Occipital lobe (tissue), 1 donor: ENCODE measurements at regions not wholly inside any gene's neighbourhood (a gene's known extent, or its start where the extent isn't known, plus 50 kb on each side); places are given as distances from the start of the nearest gene placed in this dataset.
"Not testable (repeated sequence)": the region's sequence is repeated elsewhere in the genome, so short reads cannot be mapped to it uniquely, and the experiment has no call there.

ENCODE experiments used
- DNase-seq: peaks from one replicate; lab custom pipeline; 2025; lab: John Stamatoyannopoulos, UW

DNA sequence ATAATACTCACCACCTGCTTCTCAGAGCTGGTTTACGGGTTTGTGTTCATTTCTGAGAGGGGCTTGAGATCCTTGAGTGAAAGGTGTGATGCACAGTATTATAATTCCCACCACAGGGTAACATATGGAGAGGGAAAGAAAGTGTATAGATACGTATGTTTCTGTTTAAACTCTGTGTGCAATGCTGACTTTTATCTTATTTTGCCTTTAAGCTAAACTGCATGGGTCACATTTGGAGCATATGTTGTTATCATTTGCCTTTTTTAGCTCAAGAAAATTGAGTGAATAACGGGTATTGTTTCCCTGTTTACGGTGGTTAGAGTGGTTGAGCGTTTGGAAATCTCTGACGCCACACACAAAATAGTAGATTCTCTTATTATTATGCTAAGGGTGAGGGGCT, 191.1 kb upstream of the NFIA start:
- no peak for DNase-seq

DNA sequence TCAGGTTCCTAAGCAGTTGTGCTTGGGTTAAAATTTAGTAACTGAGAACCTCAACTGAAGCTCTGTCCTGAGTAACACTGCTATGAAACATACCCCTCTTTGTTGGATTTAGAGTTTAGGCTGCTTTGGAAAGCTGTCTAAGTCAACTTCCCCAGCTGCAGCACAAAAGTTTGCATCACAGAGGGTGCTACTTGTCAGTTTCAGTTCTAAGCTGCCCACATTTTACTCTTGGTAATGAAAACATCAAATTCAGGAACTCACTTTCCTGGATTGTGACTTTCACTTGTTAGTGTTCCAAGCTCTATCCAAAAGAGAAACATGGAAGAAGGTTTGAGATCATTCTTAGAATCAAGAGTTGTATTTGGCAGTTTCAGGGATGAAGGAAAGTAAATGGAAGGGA, 191.7 kb upstream of the NFIA start:
- no peak for DNase-seq

DNA sequence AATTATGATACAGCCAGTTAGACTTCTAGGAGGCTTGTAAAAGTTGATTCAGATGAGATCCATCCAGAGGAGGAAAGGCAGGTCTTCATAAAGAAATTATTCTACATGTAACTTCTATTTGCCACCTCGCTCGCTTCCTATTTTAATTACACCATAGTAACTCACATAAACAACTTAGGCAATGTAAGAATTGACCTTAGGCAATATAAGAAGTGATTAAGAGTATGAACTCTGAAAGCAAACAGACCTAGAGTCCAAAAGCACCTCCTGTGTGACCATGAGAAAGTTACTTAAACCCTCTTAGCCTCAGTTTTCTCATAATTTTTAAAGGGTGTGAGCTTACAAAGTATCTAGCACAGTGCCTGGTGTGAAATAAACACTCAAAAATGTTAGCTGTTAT, 192.7 kb upstream of the NFIA start:
- DNase-seq: no peak

DNA sequence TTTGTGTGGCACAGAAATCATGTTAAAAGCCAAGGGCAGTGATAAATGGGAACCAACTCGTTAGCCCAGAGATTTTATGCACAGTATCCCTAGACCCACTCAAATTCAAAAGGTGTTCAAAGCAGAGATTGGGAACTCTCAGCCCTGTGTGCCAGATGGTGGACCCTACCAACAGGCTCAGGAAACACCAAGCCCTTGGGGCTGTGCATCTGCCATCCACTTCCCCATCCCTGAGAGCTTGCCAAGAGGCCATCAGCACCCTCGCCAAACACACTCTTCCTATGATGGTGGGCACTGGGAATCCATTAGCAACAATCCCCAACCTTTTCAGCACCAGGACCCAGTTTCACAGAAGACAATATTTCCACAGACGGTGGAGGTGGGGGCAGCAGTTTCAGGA, 194.2 kb upstream of the NFIA start:
- DNase-seq: no peak

DNA sequence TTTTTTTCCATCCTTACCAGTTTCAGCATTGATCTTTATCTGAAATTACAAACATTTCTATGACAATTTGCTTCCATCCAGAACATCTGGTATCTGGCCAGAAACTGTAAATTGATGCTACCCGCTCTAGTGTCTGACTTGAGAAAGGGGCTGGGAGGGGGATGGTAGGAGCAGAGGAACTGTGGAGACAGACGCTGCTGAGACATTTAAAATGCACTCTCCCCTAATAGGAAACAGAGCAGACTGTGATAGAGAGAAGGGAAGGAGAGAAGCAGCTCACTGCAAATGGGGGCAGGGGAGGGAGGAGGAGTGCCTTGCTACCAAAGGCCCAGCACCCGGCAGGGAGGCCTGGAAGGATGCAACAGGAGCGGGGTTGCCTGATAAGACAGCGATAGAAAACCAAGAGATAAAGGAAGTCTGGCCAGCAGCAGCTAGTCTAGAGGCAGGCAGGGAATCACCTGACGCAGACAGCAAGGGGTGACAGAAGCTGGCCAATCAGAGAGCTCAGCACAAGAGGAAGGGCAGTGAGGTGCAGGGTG, 195.5 kb upstream of the NFIA start:
- DNase-seq: no peak

DNA sequence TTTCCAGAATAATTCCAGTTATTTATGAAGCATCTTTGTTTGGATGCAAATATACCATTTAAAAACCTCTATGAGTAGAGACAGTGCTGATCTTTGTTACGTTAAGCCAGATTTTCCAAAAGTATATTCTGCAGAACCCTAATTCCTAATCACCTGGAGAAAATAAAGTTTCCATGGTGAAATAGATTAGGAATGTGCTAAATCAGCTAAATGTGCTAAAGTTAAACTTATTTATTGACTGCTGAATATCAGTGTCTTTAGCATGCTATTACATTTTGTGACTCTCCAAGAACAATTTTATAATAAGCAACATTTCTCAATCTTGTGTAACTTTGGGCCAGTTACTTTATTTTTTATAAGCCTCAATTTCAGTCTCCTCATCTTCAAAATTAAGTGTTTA, 196.3 kb upstream of the NFIA start:
- no peak for DNase-seq

DNA sequence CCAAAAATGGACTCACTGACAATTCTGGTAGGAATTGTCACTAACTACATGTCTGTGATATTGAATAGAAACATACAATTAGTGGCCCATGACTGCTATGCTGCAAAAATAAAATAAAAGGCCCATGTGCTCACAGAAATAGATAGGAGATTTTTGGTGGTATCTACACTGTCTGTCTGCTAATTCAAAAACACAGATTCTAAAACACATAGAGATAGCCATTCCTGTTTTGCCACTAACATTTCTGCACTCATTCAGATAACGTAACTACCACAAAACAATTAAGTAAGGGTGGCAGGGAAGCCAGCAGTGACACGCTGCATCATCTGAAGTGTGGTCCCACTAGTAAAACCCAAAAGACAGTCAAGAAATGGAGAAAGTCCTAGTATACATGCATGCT, 202.2 kb upstream of the NFIA start:
- no peak for DNase-seq

DNA sequence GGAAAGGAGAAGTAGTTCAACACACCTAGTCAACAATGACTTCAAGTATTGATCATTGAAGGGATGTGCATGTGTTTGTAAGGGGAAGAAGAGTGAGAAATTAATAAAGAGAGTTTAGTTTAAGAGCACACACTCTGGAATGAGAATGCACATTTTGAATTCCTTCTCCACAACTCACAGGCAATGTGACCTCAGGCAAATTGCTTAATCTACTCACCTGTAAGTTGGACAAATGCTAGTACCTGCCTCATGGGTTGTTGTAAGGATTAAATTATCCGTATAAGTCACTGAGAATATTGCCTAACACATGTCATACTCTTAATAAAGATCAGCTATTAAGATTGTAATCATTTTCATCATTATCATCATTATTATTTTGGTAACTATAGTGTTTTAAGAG, 204.0 kb upstream of the NFIA start:
- DNase-seq: no peak

DNA sequence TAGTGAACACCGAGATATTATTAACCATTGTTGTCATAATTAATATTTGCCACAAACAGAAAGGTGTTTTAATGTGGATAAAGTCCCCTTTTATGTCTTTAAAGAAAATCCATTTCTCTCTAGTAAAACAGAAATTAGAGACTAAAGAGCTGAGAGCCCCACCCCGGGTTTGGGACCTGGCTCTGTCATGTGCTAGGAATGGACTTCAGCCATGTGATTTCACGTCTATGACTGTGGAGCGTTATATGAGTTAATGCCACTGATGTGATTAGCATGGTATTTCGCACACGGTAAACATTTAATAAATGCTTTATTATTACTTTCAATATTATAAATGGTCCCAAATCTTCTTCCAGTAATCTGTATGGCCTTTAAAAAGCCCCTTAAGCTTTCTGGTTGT, 205.0 kb upstream of the NFIA start:
- DNase-seq: no peak

DNA sequence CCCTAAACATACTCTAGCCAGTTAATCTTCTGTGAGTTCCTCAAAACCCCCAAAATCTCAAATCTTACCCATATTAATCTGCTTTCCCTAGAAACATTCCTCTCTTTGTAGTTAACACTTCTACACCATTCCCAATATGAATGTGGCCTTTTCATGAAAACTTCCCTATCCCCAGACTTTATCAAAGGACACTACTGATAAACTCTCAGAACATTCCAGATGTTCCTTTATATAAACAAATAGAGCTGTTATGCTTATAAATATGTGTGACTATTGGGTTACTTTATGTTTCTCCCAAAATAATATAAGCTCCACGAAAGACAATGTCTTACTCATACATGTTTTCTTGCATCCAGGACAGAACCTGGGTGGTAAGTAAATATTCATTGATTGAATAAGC, 205.4 kb upstream of the NFIA start:
- DNase-seq: no peak

DNA sequence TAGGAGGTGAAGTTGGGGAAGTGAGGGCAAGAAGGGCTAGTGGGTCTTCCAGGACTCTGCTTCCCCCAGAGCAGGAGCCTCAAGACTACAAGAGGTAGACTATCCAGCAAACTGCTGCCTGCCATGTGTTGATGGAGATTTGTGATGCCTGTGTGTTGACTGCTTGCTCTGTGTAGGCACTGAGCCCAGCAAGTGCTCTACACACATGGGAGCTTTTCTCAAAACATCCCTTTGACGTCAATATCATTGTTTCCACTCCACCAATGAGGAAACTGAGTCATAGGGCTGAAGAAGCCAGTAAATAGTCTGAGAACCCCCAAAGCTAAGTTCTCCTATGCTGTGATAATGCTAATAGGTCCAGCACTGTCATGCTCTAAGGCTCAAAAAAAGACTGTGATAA, 207.2 kb upstream of the NFIA start:
- DNase-seq: no peak

DNA sequence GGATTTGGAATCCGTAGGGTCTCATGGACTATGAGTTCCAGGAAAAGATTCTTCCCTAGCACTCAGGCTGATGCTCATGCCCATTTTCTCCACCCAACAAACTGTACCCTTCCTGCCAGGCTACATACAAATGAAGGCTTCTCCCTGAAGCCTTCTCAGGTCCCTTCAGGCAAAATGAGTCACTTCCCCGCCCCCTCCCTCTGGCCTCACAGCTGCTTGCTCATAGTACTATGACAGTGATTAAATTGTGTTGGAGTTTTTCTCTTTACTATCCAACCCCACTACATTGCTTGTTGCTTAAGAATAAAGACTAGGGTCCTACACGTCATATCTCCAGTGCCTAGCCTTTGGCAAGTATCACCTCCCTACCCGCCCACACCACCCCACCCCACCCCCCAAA, 207.6 kb upstream of the NFIA start:
- no peak for DNase-seq

DNA sequence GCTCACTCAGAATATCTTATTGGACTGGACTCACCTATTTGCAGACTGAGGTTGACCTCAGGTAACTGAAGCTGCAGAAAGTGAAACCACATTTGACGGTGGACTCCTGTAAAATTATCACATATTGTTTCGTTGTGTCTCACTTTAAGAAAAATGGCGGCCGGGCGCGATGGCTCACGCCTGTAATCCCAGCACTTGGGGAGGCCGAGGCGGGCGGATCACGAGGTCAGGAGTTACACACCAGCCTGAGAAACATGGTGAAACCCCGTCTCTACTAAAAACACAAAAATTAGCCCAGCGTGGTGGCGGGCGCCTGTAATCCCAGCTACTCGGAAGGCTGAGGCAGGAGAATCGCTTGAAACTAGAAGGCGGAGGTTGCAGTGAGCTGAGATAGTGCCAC, 209.0 kb upstream of the NFIA start:
- DNase-seq: not testable (repeated sequence)

DNA sequence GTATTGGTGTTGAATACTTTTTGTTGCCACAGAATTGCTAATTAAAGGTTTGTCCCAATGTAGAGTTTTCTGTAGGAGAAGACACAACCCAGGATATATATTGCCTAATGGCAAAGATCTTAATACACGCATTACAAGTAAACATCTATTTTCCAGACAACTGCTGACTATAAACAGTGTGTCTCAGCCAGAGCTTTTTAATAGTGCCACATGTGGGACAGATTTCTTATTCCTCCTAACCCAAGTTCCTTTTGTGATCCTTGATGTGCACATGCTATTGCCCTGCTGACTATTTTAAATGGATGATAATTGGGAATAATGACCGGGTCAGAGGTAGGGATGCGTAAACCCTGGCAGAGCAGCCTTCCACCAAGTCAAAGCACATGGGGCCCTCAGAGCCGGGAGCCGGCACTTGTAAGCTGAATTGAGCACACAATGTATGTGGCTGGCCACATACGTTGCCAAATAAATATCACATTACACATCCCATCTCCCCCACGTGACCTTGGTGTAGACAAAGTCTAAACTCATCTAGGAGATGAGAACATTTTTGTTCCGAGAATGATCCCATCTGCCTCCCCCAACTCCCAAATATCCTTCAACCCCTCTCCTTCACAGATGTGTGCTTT, 209.8 kb upstream of the NFIA start:
- no peak for DNase-seq

DNA sequence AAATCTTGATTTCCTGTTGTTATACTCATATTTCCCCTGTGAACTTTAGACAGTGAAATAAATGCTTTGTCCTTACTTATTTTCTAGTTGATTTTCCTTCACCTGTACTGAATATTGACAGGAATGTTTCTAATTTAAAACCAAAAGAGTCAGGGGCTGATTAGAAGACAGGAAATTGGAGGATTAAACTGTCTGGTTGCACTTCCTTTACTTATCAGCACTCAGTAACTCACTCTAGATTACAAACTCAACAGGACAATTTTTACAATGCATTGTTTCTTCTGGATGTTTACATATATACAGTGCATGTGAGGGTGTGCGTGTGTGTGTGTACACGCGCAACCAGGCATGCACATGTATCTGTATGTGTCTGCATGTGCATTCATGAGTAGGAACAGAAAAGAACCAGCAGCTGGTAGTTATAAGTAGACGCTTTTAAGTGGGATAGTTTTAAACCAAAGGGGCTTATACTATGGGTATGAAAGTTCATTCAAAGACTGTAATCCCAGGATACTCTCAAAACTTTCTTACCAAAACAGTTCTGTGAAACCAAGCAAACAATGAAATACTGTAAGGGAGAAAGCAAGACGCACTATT, 212.0 kb upstream of the NFIA start:
- DNase-seq: no peak

DNA sequence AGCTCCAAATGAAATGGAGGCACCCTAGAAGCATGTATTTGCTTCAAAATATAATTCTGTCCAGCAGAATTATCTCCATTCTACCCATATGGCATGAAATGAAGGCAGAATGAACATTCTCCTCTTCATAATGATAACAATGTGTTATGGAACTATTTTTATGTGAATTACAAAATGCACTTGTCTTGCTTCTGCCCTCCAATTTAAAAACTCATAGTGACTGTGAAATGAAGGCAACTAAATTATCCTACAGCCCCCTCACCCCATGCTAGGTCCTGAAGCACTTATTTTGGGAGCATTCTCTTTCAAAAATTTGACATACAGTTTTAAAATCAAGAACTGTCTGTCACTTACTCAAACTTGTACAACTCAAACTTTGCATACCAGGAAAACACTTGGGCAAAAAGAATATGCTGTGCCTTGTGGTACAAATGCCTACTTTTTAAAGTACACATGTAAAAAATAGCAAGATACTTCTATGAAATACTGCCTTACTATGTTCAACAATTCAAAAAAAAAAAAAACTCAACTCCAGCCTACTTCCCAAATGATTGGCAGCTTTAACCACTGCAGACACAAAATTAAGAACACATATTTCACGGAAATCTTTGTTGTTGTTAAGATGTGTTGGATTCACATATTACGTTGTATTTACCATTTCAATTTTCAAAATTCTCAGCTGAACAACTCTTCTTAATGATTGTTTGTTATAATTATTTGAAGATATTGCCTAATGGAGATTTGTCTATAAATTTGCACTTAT, 213.3 kb upstream of the NFIA start:
- DNase-seq: no peak

DNA sequence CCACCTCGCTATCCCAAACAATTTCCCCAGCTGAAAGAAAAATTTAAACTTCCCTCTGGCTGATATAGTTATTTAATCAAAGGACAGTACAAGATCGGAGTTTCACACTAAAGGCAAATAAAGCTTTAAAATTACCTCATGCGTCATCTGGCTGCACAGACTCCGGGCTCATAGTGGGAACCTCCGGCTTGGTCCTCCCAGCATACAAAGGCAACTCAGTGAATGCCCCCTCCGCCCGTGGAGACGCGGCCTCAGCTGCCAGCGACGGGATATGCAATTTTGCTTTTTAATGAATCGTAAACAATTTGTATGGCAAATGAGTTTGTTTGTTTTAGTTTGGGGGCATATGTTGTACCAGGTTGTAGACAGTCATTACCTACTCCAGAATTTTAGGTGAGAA, 214.6 kb upstream of the NFIA start:
- DNase-seq: no peak

DNA sequence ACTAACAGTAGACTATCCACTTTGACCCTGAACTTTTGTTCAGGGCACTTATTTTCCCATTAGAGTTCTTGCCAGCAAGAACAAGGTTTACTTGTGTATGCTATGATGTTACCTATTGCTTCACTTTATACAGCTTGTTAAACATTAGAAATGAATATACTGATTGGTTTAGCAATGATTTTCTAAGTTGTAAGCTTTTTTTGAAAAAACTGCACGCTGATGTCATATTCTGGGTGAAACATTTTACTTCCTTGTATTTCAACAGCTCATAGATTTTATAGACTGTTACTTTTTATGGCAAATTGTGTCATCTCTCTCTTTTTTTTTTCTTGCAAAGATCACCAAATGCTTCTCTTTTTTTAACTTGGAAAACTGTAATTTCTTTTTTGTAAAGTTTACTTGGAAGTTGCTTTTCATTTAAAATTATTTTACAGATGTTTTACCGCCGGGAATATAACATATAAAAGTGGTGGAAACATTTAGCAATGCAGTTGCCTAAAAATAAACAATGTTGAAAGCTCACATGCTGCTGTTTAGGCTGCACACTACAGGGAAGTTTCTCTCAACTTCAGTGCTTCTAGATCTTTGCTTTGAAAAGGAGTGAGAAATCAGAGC, 215.3 kb upstream of the NFIA start:
- no peak for DNase-seq

DNA sequence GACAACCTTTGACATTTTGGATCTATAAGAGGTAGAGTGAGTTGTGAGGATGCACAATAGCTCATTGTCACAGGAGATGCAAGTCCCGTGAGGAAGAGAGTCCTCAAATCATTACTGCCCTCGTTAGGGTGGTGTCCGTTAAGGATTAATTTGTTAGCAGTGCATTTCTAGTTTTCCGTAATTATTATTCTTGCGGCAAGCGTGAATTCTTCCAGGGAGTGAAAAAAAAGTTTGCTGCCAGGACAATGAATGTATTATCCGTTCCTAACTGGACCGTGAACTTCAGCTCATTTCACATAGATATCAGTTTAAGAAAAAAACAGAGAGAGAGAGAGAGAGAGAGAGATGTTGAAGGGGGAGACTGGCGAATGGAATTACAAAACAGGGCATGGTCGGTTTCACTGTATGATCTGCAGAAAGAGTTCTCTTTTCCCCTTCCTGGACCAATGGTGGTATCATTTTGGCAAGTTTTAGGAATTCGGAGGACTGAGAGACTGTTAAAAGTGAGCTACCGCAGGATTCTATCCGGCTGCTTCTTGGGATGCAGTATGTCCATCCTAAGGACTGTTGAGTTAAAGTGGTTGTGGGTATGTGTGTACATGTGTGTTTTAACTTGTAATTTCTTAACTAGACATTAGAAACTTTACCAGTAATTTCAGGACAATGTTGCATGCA, 216.0 kb upstream of the NFIA start:
- DNase-seq: no peak

DNA sequence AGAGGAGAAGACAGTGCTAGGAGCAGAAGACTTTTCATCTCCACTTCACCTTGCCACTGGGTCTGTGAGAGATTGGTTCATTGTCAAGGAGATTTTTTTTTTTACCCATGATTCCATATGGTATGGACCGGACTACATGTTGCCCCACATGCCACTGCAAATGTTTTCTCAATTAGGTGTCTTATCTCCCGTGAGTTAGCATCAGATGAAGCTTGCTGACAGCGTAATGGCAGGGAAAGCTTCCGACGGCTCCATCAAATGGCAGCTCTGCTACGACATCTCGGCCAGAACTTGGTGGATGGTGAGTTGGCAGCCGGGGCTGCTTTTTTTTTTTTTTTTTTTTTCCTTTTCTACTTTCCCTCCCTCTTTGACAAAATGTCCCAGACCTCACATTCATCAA, 217.2 kb upstream of the NFIA start:
- DNase-seq: no peak

DNA sequence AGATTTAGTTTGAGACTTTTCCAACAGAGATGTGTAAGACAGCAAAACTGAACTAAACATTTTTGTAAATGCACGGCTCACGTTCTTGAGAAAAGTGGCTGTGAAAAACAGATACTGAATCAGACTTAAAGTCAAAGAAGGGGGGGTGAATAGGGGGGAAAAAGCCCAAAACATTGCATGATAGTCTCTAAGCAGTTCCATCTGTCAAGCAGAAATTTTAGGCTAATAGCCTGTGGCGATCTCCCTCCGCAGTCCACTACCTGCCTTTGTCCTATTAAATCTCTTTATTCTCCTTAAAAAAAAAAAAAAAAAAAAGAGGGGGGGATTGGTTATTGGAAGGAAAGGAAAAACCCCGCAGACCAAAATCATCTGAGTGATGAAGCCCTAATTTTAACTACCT, 217.6 kb upstream of the NFIA start:
- no peak for DNase-seq

DNA sequence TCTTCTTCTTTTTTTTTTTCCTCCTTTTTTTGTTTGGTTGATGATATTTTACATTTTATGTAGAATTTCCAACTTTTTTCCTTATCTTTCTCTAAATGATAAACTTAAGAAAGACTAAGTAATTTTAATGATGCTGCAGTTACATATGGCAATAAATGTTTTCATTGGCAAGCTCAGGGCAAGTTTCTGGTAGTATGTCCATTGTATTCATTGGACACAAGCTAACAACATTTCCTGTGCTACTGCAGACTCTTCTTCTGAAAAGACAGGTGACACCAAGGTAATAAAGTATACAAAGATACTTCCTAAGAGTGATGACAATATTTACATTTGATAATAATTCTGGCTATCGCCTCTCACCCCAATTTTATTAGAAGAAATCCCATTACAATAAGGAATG, 219.2 kb upstream of the NFIA start:
- no peak for DNase-seq
